ENCODE measurements at regions not wholly inside any gene's neighbourhood (a gene's known extent, or its start where the extent isn't known, plus 50 kb on each side); places are given as distances from the start of the nearest gene placed in this dataset.

GRCh38 chr9:106393226-106393625, 469.7 kb upstream of the ZNF462 start:
- no peak for TF ChIP-seq CTCF (IDR thresholded peaks at IDR 0.05)
- TF ChIP-seq ZFX (IDR thresholded peaks at IDR 0.05; ENCODE audit: borderline replicate concordance): no peak

Measured in 22Rv1 (cell line).